Fibroblast of mammary gland (primary cell): ENCODE measurements at regions not wholly inside any gene's neighbourhood (a gene's known extent, or its start where the extent isn't known, plus 50 kb on each side); places are given as distances from the start of the nearest gene placed in this dataset.

Experiments
- DNase-seq: peaks from one replicate; pipeline ENCODE4 v3.0.0-alpha.2; 2010; ENCODE audit warnings: low read depth
- H3K4me3 ChIP-seq: 2 replicates; pipeline ENCODE4 v1.5.1; 2011; ENCODE audit warnings: low read depth, mild to moderate bottlenecking, low read length, moderate library complexity; ENCODE audit not compliant: control insufficient read depth
- TF ChIP-seq, protein P1 (sequence below): conservative IDR thresholded peaks from 2 replicates; pipeline ENCODE4 v1.5.1; 2011; ENCODE audit warnings: low read depth, low read length, inconsistent platforms; ENCODE audit not compliant: control insufficient read depth, insufficient read depth

DNA sequence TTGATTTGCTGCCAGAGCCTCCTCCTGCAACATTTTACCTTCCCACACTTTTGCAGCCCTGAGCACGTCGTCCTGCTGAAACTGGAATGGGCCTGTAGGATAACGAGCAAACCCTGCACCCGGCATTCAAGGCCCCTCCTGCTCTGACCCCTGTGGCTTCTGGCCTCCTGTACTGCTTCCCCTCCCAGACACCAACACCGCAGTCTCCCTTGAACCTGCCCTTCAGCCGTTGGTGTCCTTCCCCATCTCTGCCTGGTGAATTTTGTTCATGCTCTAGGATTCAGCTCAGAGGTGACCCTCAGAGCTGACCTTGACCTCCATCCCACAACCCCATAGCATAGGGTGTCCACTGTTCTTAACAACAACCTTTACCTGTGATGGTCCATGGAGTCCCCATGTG, 535.1 kb downstream of the MATN1 start:
- DNase-seq = no peak
- TF ChIP-seq, protein P1, sequence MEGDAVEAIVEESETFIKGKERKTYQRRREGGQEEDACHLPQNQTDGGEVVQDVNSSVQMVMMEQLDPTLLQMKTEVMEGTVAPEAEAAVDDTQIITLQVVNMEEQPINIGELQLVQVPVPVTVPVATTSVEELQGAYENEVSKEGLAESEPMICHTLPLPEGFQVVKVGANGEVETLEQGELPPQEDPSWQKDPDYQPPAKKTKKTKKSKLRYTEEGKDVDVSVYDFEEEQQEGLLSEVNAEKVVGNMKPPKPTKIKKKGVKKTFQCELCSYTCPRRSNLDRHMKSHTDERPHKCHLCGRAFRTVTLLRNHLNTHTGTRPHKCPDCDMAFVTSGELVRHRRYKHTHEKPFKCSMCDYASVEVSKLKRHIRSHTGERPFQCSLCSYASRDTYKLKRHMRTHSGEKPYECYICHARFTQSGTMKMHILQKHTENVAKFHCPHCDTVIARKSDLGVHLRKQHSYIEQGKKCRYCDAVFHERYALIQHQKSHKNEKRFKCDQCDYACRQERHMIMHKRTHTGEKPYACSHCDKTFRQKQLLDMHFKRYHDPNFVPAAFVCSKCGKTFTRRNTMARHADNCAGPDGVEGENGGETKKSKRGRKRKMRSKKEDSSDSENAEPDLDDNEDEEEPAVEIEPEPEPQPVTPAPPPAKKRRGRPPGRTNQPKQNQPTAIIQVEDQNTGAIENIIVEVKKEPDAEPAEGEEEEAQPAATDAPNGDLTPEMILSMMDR = no peak
- no peak overlapping the region for H3K4me3 ChIP-seq

DNA sequence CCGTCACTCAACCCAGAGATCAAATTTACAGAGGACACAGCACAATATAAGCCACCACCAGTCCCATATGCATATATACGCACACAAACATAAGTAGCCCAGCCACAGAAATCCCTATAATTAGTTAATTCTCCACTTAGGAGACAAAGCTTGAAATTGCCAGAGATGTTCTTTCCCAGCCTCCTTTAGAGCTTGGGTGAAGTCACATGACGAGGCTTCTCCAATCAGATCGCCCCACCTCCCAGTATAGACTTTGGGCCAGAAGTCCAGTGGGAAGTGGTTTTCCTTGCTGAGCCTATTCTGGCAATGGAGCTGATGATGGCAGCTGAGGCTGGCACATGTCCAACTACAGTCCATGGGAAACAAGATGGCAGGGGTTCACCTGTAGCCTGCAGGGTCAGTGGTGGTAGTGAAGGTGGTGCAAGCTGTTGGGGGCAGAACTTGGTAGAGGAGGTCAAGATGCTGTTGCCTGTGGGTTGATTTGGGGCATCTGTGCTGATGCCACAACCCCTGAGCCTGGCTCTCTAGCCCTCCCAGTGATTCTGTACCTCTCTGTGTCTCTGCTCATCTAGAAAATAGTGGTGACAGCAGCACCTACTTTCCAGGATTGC, 535.9 kb downstream of the MATN1 start:
- no peak overlapping the region for H3K4me3 ChIP-seq
- no peak for DNase-seq
- TF ChIP-seq, protein P1 = no peak

DNA sequence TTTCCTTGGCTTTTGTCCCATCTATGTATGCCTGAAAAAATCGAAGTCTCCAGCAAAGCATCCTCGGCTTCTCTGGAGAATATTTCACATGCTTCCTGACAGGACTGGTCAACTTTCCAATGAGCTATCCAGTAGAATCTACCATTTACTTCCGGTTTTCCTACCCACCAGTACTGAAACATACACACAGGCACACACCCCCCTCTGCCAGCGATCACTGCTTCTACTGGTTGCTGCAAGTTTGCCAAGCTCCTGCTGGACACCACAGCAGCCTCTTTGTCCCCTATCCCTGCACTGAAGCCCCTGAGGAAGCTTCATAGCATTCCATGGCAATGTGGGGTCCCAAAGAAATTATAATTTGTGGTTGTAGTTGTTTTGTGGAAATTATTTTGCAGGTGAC, 536.8 kb downstream of the MATN1 start:
- no peak for DNase-seq
- no peak overlapping the region for H3K4me3 ChIP-seq
- TF ChIP-seq, protein P1 = no peak

DNA sequence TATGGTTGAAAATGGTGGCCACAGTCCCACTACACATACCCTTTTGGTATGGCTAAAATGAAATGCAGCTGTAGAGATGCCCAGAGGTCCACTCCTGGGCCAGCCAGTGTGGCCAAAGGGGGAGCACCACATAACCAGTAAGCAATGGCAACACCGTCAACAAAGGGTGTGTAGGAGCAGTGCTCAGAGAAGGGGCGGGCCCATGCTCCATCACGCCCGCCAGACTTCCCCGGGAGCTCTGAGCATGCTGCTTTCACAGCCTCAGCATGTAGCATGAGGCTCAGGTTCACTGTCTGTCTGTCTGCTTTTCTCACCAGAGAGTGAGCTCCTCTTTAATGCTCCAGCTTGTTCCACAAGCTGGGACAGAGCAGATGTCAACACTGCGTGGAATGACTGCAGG, 537.6 kb downstream of the MATN1 start:
- H3K4me3 ChIP-seq = no peak overlapping the region
- DNase-seq = no peak
- TF ChIP-seq, protein P1 = no peak

DNA sequence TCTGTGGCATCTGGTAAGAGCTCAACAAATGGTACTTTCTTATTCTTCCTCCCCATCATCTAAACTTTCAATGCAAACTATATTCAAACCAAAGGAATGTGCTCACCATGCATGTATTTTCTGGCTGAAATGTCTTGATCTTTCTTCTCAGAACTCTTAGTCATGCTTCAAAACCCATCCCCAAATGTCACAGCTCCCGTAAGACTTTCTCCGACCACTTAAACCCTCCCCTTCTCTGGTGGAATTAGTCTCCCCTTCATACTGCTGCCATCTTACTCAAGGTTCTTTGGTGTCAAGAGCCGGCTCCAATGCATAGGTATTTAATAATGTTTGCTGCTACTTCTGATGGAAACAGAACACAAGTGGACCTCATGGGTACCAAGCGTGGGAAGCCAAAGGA, 538.1 kb downstream of the MATN1 start:
- TF ChIP-seq, protein P1 = no peak
- no peak overlapping the region for H3K4me3 ChIP-seq
- no peak for DNase-seq

DNA sequence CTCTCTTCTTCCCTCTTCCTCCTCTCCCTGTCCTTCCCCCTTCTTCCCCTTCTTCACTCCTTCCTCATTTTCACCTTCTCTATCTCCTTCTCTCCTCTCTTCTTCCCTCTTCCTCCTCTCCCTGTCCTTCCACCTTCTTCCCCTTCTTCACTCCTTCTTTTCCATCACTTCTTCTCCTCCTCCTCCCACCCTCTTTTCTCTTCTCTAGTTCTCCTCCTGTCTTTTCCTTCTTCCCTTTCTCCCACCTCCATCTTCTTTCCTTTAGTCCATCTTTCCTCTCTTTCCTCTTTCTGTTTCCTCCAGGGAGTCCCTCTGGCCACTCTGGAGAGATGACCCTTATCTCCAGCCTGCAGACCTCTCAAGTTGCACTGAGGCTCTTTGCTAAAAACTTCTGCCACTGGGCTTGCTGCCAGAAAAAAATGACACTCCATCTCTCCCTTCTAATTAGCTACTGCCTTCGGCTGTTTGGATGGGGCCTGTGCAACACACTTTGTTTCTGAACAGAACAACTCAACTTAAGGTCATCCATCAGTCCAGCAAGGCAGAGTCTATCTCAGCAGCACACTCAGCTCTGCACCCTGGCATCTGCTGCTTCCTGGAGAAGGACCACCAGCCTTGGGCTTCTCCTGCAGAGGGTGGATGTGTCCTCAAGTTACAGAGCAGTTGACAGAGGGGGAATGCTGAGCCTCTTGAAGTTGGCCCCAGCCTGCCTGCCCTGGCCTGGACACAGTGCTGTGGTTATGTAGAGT, 538.8 kb downstream of the MATN1 start:
- TF ChIP-seq, protein P1 = no peak
- DNase-seq = no peak
- no peak overlapping the region for H3K4me3 ChIP-seq
